ENCODE measurements at regions not wholly inside any gene's neighbourhood (a gene's known extent, or its start where the extent isn't known, plus 50 kb on each side); places are given as distances from the start of the nearest gene placed in this dataset.

DNA sequence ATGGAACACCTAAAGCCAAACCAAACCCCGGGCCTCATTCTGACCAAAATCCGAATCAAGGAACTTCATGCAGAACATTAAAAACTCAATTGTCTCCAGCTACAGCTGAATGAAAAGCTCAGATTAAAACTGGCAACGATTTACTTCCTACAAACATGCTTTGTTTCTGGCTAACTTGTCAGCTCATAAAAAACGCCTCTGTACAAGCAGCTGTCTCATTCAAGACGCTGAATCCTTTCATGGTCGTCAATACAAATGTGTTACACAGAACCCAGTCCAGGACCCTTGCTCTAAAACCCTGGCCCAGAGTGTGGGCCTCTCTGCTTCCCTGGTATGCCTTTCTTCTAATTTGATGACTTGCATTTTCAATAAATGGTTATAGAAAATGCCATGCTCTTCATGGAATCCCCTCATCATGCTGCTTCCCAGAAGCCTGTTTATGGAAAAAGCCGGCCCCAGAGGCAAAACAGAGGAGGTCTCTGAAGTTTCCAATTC is 183.1 kb downstream of the PHLDA1 start:
- TF ChIP-seq ARNTL (CRISPR knock-in tag; IDR thresholded peaks at IDR 0.05; ENCODE audit: borderline replicate concordance, low read depth) (no peak), ISL1 (CRISPR knock-in tag; IDR thresholded peaks at IDR 0.05) (no peak), BACH2 (CRISPR knock-in tag; IDR thresholded peaks at IDR 0.05; ENCODE audit: borderline replicate concordance) (no peak), RARB (CRISPR knock-in tag; IDR thresholded peaks at IDR 0.05) (no peak)

Data from SK-N-SH treated with all-trans-retinoic acid at 6 μM for 48 hours (cell line).